SK-N-SH (cell line): ENCODE measurements at regions not wholly inside any gene's neighbourhood (a gene's known extent, or its start where the extent isn't known, plus 50 kb on each side); places are given as distances from the start of the nearest gene placed in this dataset.

Source experiments
- CTCF ChIA-PET: fragments of 300-600, 350-600 bp; formaldehyde crosslinking; extraction: SDS; loops from one replicate; lab custom pipeline; 2021; lab: Yijun Ruan, JAX
- POLR2A ChIA-PET: fragments of 350-600 bp; sonication (Branson Sonifier 250); formaldehyde crosslinking; extraction: SDS; loops from one replicate; lab custom pipeline; 2020; ENCODE audit warnings: antibody characterized with exemption, inconsistent platforms; lab: Yijun Ruan, JAX
- DNase-seq: peaks from one replicate; pipeline ENCODE4 v3.0.0; 2012
- H2AFZ ChIP-seq: fragments of 200-600 bp; sonication (generic); 2 replicates; pipeline ENCODE4 v1.8.1; 2016; ENCODE audit warnings: antibody characterized with exemption, mild to moderate bottlenecking, low read depth
- H3F3A ChIP-seq: fragments of 200-600 bp; sonication (generic); replicated peaks from 2 replicates; pipeline ENCODE3; 2016; ENCODE audit warnings: antibody characterized with exemption, mild to moderate bottlenecking; ENCODE audit not compliant: insufficient read depth
- H3K27ac ChIP-seq, 2 experiments: fragments of 200-500 bp in 1 of 2; fragments of 200-600 bp in 1 of 2; sonication (Bioruptor generic) in 1 of 2; sonication (generic), shearing (Covaris generic) in 1 of 2; 2 replicates each; pipeline versions ENCODE4 v1.5.1 to v1.6.1; 2014 to 2016; ENCODE audit warnings: low read depth in 2 of 2, inconsistent platforms in 1 of 2, low read length in 1 of 2, mild to moderate bottlenecking in 1 of 2, mixed read lengths in 1 of 2
- H3K27me3 ChIP-seq: fragments of 200-600 bp; sonication (generic), shearing (Covaris generic); 2 replicates; pipeline ENCODE4 v1.6.1; 2016; ENCODE audit warnings: mixed run types; ENCODE audit not compliant: insufficient read depth
- H3K36me3 ChIP-seq, 2 experiments: fragments of 200-500 bp in 1 of 2; fragments of 200-600 bp in 1 of 2; sonication (Bioruptor generic) in 1 of 2; sonication (generic) in 1 of 2; replicated peaks in 1 of 2; 2 replicates each; pipeline versions ENCODE3 to v1.5.1; 2014 to 2016; ENCODE audit warnings: low read length in 1 of 2, mild to moderate bottlenecking in 1 of 2; ENCODE audit not compliant: insufficient read depth in 2 of 2, control insufficient read depth in 1 of 2
- H3K4me1 ChIP-seq, 2 experiments: fragments of 200-500 bp in 1 of 2; fragments of 200-600 bp in 1 of 2; sonication (Bioruptor generic) in 1 of 2; sonication (generic), shearing (Covaris generic) in 1 of 2; 2 replicates each; pipeline versions ENCODE4 v1.5.1 to v1.6.1; 2014 to 2016; ENCODE audit warnings: low read depth in 1 of 2, low read length in 1 of 2, mixed run types in 1 of 2; ENCODE audit not compliant: insufficient read depth in 2 of 2, control insufficient read depth in 1 of 2
- H3K4me2 ChIP-seq: fragments of 200-600 bp; sonication (generic), shearing (Covaris generic); 2 replicates; pipeline ENCODE4 v1.6.1; 2017; ENCODE audit warnings: mixed run types
- H3K4me3 ChIP-seq, 2 experiments: fragments of 200-500 bp in 1 of 2; fragments of 200-600 bp in 1 of 2; sonication (Bioruptor generic) in 1 of 2; sonication (generic), shearing (Covaris generic) in 1 of 2; 2 replicates each; pipeline versions ENCODE4 v1.5.1 to v1.8.1; 2014 to 2016; ENCODE audit warnings: low read depth in 2 of 2, inconsistent platforms in 1 of 2, low read length in 1 of 2, mild to moderate bottlenecking in 1 of 2, mixed read lengths in 1 of 2, moderate library complexity in 1 of 2
- H3K79me2 ChIP-seq: fragments of 200-600 bp; sonication (generic); 2 replicates; pipeline ENCODE4 v1.8.1; 2017; ENCODE audit warnings: mild to moderate bottlenecking; ENCODE audit not compliant: insufficient read depth
- H3K9ac ChIP-seq: fragments of 200-600 bp; sonication (generic); 2 replicates; pipeline ENCODE4 v1.6.1; 2017; ENCODE audit warnings: mixed run types
- H3K9me2 ChIP-seq: fragments of 200-600 bp; sonication (generic); 2 replicates; pipeline ENCODE4 v1.6.1; 2017; ENCODE audit warnings: mixed run types
- H3K9me3 ChIP-seq: fragments of 200-600 bp; sonication (generic); 2 replicates; pipeline ENCODE4 v1.6.1; 2017; ENCODE audit warnings: mixed run types, mild to moderate bottlenecking, moderate library complexity
- H4K20me1 ChIP-seq: fragments of 200-600 bp; sonication (generic); 2 replicates; pipeline ENCODE4 v1.6.1; 2017; ENCODE audit warnings: mild to moderate bottlenecking, mixed run types; ENCODE audit not compliant: insufficient read depth
- EP300 ChIP-seq, 2 experiments: IDR thresholded peaks; 2 replicates each; pipeline versions ENCODE4 v1.4.0 to v1.6.1; 2012; ENCODE audit warnings: borderline replicate concordance in 1 of 2, low read depth in 1 of 2, low read length in 1 of 2
- FOSL2 ChIP-seq: IDR thresholded peaks from 2 replicates; pipeline ENCODE4 v1.4.0; 2012; ENCODE audit warnings: low read depth, mild to moderate bottlenecking, moderate library complexity, borderline replicate concordance
- FOXM1 ChIP-seq: IDR thresholded peaks from 2 replicates; pipeline ENCODE4 v1.4.0; 2012; ENCODE audit warnings: low read depth, mild to moderate bottlenecking
- MEF2A ChIP-seq: IDR thresholded peaks from 2 replicates; pipeline ENCODE4 v1.4.0; 2012; ENCODE audit warnings: low read depth, borderline replicate concordance
- MXI1 ChIP-seq: IDR thresholded peaks from 2 replicates; pipeline ENCODE4 v1.6.1; 2012; ENCODE audit warnings: mild to moderate bottlenecking, low read depth, low read length, improper control_type of control experiment
- NFIC ChIP-seq: IDR thresholded peaks from 2 replicates; pipeline ENCODE4 v1.4.0; 2012; ENCODE audit warnings: borderline replicate concordance
- POLR2AphosphoS5 ChIP-seq: IDR thresholded peaks from 2 replicates; pipeline ENCODE4 v1.6.1; 2012; ENCODE audit warnings: low read depth, low read length
- RAD21 ChIP-seq: IDR thresholded peaks from 2 replicates; pipeline ENCODE4 v1.6.1; 2012; ENCODE audit warnings: mild to moderate bottlenecking, low read length
- RCOR1 ChIP-seq: fragments of 150-350 bp; IDR thresholded peaks from 2 replicates; pipeline ENCODE4 v1.6.1; 2017; ENCODE audit warnings: antibody characterized with exemption, low read length
- RFX5 ChIP-seq: IDR thresholded peaks from 2 replicates; pipeline ENCODE4 v1.6.1; 2012; ENCODE audit warnings: mild to moderate bottlenecking, improper control_type of control experiment, low read length
- RXRA ChIP-seq: IDR thresholded peaks from 2 replicates; pipeline ENCODE4 v1.4.0; 2012; ENCODE audit warnings: low read depth, mild to moderate bottlenecking, borderline replicate concordance
- SIN3A ChIP-seq: IDR thresholded peaks from 2 replicates; pipeline ENCODE4 v1.6.1; 2012; ENCODE audit warnings: low read depth, mild to moderate bottlenecking, low read length, moderate library complexity, borderline replicate concordance
- SMC3 ChIP-seq: IDR thresholded peaks from 2 replicates; pipeline ENCODE4 v1.6.1; 2012; ENCODE audit warnings: low read depth, low read length, improper control_type of control experiment
- TAF1 ChIP-seq: IDR thresholded peaks from 2 replicates; pipeline ENCODE4 v1.6.1; 2012; ENCODE audit warnings: low read depth, mild to moderate bottlenecking, low read length, moderate library complexity, borderline replicate concordance
- TCF12 ChIP-seq: IDR thresholded peaks from 2 replicates; pipeline ENCODE4 v1.4.0; 2012
- TEAD4 ChIP-seq: IDR thresholded peaks from 2 replicates; pipeline ENCODE4 v1.4.0; 2012; ENCODE audit warnings: mild to moderate bottlenecking, borderline replicate concordance; ENCODE audit not compliant: insufficient read depth
- YY1 ChIP-seq: IDR thresholded peaks from 2 replicates; pipeline ENCODE4 v1.4.0; 2012; ENCODE audit warnings: low read depth, mild to moderate bottlenecking
- WGBS: methylation state at CpG from one replicate; pipeline ENCODE4 v1.1.6; 2017; ENCODE audit warnings: low lambda C conversion rate; 5-methylcytosine and 5-hydroxymethylcytosine counted together
- TF ChIP-seq, protein P1 (sequence below): IDR thresholded peaks from 2 replicates; pipeline ENCODE4; 2012
- TF ChIP-seq, protein P2 (sequence below): fragments of 150-350 bp; IDR thresholded peaks from 2 replicates; pipeline ENCODE4 v1.6.1; 2017; ENCODE audit warnings: antibody characterized with exemption, low read length, low read depth, borderline replicate concordance
- TF ChIP-seq, protein P3 (sequence below): fragments of 150-350 bp; IDR thresholded peaks from 2 replicates; pipeline ENCODE4 v1.6.1; 2016; ENCODE audit warnings: mild to moderate bottlenecking, low read depth, low read length
- TF ChIP-seq, protein P4 (sequence below): IDR thresholded peaks from 2 replicates; pipeline ENCODE4 v1.4.0; 2012; ENCODE audit warnings: low read depth, borderline replicate concordance
- TF ChIP-seq, protein P5 (sequence below): IDR thresholded peaks from 2 replicates; pipeline ENCODE4 v1.4.0; 2012; ENCODE audit warnings: low read depth, borderline replicate concordance

DNA sequence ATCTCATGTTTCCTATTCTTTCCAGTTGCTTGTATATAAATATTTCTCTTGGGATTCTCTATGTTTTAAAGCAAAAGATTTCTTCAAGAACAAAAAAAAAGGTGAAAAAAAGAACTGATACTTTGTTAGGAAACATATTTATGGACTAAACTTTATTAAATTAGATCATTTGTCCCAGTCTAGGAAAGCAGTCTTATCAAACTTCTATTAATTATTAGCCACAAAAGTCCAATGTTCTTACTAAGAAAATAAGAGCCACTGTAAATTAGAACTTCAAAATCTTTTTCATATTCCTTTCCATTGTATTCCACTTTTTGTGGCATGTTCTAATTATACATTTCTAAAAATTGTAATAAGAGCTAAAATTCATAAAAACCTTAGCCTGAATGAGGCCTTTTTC, 175.2 kb downstream of the TYW3 start (continued):
- TF ChIP-seq MXI1 (no peak), NFIC (no peak), TAF1 (no peak)

DNA sequence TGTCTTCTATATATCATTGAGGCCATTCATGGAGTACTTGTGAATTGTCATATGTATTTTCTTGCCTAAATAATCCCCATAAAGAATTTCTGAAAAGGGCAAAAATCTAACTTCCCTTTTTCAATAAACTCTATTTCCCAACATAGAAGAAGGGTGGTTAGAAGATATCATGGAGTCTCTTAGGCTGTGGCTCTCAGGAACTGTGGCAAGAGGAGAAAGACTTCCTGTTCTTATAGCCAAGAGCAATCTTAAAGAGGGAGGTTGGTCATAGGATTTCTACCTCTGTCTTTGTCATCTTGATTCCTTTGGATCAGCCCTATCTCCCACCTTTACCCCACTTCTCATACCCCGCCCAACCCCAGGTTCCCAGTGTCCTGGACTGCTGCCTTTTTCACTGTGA, 175.8 kb downstream of the TYW3 start:
- Histone ChIP-seq H3K4me2 (no peak overlapping the region), H3K79me2 (no peaks in the 10 kb centered on the region), H3K27ac (no peak overlapping the region), H3K27me3 (no peaks in the 10 kb centered on the region), H3K36me3 (no peaks in the 10 kb centered on the region), H3K9me3 (no peaks in the 10 kb centered on the region), H3F3A (no peaks in the 10 kb centered on the region), H2AFZ (no peak overlapping the region), H3K9me2 (no peaks in the 10 kb centered on the region), H3K9ac (no peak overlapping the region), H4K20me1 (no peaks in the 10 kb centered on the region), H3K4me1 (no peaks in the 10 kb centered on the region), H3K4me3 (no peak overlapping the region)
- ChIA-PET CTCF (no interaction called here), POLR2A (no interaction called here)
- 17% methylated on average over 1 of the region's 1 CpG for WGBS
- no peak for DNase-seq
- no peak for TF ChIP-seq RFX5
- TF ChIP-seq MEF2A = no peak
- TF ChIP-seq, protein P1, sequence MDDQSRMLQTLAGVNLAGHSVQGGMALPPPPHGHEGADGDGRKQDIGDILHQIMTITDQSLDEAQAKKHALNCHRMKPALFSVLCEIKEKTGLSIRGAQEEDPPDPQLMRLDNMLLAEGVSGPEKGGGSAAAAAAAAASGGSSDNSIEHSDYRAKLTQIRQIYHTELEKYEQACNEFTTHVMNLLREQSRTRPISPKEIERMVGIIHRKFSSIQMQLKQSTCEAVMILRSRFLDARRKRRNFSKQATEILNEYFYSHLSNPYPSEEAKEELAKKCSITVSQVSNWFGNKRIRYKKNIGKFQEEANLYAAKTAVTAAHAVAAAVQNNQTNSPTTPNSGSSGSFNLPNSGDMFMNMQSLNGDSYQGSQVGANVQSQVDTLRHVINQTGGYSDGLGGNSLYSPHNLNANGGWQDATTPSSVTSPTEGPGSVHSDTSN = no peak
- TF ChIP-seq EP300 (IDR thresholded peaks at IDR 0.05; ENCODE audit: borderline replicate concordance in 1 of 2, low read depth in 1 of 2, low read length in 1 of 2) = no peak
- TF ChIP-seq, protein P2, sequence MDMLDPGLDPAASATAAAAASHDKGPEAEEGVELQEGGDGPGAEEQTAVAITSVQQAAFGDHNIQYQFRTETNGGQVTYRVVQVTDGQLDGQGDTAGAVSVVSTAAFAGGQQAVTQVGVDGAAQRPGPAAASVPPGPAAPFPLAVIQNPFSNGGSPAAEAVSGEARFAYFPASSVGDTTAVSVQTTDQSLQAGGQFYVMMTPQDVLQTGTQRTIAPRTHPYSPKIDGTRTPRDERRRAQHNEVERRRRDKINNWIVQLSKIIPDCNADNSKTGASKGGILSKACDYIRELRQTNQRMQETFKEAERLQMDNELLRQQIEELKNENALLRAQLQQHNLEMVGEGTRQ = no peak
- no peak for TF ChIP-seq RXRA
- no peak for TF ChIP-seq YY1
- TF ChIP-seq, protein P3, sequence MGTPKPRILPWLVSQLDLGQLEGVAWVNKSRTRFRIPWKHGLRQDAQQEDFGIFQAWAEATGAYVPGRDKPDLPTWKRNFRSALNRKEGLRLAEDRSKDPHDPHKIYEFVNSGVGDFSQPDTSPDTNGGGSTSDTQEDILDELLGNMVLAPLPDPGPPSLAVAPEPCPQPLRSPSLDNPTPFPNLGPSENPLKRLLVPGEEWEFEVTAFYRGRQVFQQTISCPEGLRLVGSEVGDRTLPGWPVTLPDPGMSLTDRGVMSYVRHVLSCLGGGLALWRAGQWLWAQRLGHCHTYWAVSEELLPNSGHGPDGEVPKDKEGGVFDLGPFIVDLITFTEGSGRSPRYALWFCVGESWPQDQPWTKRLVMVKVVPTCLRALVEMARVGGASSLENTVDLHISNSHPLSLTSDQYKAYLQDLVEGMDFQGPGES = no peak
- no peak for TF ChIP-seq TCF12
- TF ChIP-seq, protein P4, sequence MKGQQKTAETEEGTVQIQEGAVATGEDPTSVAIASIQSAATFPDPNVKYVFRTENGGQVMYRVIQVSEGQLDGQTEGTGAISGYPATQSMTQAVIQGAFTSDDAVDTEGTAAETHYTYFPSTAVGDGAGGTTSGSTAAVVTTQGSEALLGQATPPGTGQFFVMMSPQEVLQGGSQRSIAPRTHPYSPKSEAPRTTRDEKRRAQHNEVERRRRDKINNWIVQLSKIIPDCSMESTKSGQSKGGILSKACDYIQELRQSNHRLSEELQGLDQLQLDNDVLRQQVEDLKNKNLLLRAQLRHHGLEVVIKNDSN = no peak
- TF ChIP-seq FOXM1 = no peak
- TF ChIP-seq, protein P5, sequence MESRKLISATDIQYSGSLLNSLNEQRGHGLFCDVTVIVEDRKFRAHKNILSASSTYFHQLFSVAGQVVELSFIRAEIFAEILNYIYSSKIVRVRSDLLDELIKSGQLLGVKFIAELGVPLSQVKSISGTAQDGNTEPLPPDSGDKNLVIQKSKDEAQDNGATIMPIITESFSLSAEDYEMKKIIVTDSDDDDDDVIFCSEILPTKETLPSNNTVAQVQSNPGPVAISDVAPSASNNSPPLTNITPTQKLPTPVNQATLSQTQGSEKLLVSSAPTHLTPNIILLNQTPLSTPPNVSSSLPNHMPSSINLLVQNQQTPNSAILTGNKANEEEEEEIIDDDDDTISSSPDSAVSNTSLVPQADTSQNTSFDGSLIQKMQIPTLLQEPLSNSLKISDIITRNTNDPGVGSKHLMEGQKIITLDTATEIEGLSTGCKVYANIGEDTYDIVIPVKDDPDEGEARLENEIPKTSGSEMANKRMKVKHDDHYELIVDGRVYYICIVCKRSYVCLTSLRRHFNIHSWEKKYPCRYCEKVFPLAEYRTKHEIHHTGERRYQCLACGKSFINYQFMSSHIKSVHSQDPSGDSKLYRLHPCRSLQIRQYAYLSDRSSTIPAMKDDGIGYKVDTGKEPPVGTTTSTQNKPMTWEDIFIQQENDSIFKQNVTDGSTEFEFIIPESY = no peak
- no peak for TF ChIP-seq POLR2AphosphoS5
- TF ChIP-seq TAF1 = no peak
- no peak for TF ChIP-seq SMC3
- TF ChIP-seq RAD21 = no peak
- TF ChIP-seq TEAD4 = no peak
- TF ChIP-seq RCOR1 = no peak
- TF ChIP-seq FOSL2 = no peak
- TF ChIP-seq SIN3A = no peak
